MM.1S (cell line): ENCODE measurements at regions not wholly inside any gene's neighbourhood (a gene's known extent, or its start where the extent isn't known, plus 50 kb on each side); places are given as distances from the start of the nearest gene placed in this dataset.

Source experiments
- EZH2 ChIP-seq: fragments of 300-600 bp; sonication (generic); optimal IDR thresholded peaks from 2 replicates; pipeline ENCODE3; 2017; ENCODE audit warnings: low read depth, mild to moderate bottlenecking, antibody characterized with exemption, low read length, mixed read lengths
- EZH2phosphoT487 ChIP-seq: fragments of 300-600 bp; sonication (generic); IDR thresholded peaks from 2 replicates; pipeline ENCODE4 v1.6.1; 2018; ENCODE audit warnings: antibody characterized with exemption, low read length
- TF ChIP-seq, protein P1 (sequence below): fragments of 300-600 bp; sonication (generic); IDR thresholded peaks from 2 replicates; pipeline ENCODE4 v1.5.1; 2016; ENCODE audit warnings: antibody characterized with exemption, low read length, mixed read lengths

GRCh38 chr6:78268591-78269452 lies 598.5 kb upstream of the IRAK1BP1 start:
- TF ChIP-seq, protein P1, sequence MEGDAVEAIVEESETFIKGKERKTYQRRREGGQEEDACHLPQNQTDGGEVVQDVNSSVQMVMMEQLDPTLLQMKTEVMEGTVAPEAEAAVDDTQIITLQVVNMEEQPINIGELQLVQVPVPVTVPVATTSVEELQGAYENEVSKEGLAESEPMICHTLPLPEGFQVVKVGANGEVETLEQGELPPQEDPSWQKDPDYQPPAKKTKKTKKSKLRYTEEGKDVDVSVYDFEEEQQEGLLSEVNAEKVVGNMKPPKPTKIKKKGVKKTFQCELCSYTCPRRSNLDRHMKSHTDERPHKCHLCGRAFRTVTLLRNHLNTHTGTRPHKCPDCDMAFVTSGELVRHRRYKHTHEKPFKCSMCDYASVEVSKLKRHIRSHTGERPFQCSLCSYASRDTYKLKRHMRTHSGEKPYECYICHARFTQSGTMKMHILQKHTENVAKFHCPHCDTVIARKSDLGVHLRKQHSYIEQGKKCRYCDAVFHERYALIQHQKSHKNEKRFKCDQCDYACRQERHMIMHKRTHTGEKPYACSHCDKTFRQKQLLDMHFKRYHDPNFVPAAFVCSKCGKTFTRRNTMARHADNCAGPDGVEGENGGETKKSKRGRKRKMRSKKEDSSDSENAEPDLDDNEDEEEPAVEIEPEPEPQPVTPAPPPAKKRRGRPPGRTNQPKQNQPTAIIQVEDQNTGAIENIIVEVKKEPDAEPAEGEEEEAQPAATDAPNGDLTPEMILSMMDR: no peak
- TF ChIP-seq EZH2: no peak
- no peak for TF ChIP-seq EZH2phosphoT487
